GM18861 (cell line): ENCODE measurements at regions not wholly inside any gene's neighbourhood (a gene's known extent, or its start where the extent isn't known, plus 50 kb on each side); places are given as distances from the start of the nearest gene placed in this dataset.

ENCODE experiments used
- ATAC-seq: cut with Tn5 transposase; IDR thresholded peaks from one replicate; pipeline ENCODE4 v1.9.1; 2021; ENCODE audit not compliant: unreplicated experiment

GRCh38 chr20:10861090-10861489 lies 187.3 kb upstream of the JAG1 start:
- ATAC-seq: no peak

- no peak for ATAC-seq
These were observed 187.8 kb upstream of the JAG1 start for GRCh38 chr20:10861619-10862018.

- ATAC-seq: no peak
These were observed 189.7 kb upstream of the JAG1 start for GRCh38 chr20:10863337-10864060.

GRCh38 chr20:10864076-10864672 lies 190.4 kb upstream of the JAG1 start:
- ATAC-seq: no peak

- ATAC-seq: no peak
These were observed 194.5 kb upstream of the JAG1 start for GRCh38 chr20:10868299-10868698.

- no peak for ATAC-seq
These were observed 199.2 kb upstream of the JAG1 start for GRCh38 chr20:10873026-10873425.

- no peak for ATAC-seq
These were observed 201.9 kb upstream of the JAG1 start for GRCh38 chr20:10875653-10876052.

GRCh38 chr20:10876558-10876957 lies 202.8 kb upstream of the JAG1 start:
- ATAC-seq: no peak

GRCh38 chr20:10877342-10877741 lies 203.5 kb upstream of the JAG1 start:
- ATAC-seq: no peak

- ATAC-seq: no peak
These were observed 209.4 kb upstream of the JAG1 start for GRCh38 chr20:10883166-10883565.

- ATAC-seq: no peak
These were observed 219.5 kb upstream of the JAG1 start for GRCh38 chr20:10893321-10893720.

GRCh38 chr20:10897336-10897735 lies 223.5 kb upstream of the JAG1 start:
- no peak for ATAC-seq

GRCh38 chr20:10898552-10898951 lies 224.8 kb upstream of the JAG1 start:
- ATAC-seq: no peak

GRCh38 chr20:10902174-10902573 lies 228.4 kb upstream of the JAG1 start:
- no peak for ATAC-seq

GRCh38 chr20:10902576-10903282 lies 228.9 kb upstream of the JAG1 start:
- no peak for ATAC-seq

- no peak for ATAC-seq
These were observed 233.0 kb upstream of the JAG1 start for GRCh38 chr20:10906834-10907233.

- no peak for ATAC-seq
These were observed 236.0 kb upstream of the JAG1 start for GRCh38 chr20:10909803-10910202.

- ATAC-seq: no peak
These were observed 236.9 kb upstream of the JAG1 start for GRCh38 chr20:10910535-10911178.

GRCh38 chr20:10911298-10911697 lies 237.5 kb upstream of the JAG1 start:
- no peak for ATAC-seq

- ATAC-seq: no peak
These were observed 242.0 kb upstream of the JAG1 start for GRCh38 chr20:10915815-10916214.

GRCh38 chr20:10916312-10916711 lies 242.5 kb upstream of the JAG1 start:
- no peak for ATAC-seq

- no peak for ATAC-seq
These were observed 244.0 kb upstream of the JAG1 start for GRCh38 chr20:10917826-10918225.
